ENCODE measurements at regions not wholly inside any gene's neighbourhood (a gene's known extent, or its start where the extent isn't known, plus 50 kb on each side); places are given as distances from the start of the nearest gene placed in this dataset.

DNA sequence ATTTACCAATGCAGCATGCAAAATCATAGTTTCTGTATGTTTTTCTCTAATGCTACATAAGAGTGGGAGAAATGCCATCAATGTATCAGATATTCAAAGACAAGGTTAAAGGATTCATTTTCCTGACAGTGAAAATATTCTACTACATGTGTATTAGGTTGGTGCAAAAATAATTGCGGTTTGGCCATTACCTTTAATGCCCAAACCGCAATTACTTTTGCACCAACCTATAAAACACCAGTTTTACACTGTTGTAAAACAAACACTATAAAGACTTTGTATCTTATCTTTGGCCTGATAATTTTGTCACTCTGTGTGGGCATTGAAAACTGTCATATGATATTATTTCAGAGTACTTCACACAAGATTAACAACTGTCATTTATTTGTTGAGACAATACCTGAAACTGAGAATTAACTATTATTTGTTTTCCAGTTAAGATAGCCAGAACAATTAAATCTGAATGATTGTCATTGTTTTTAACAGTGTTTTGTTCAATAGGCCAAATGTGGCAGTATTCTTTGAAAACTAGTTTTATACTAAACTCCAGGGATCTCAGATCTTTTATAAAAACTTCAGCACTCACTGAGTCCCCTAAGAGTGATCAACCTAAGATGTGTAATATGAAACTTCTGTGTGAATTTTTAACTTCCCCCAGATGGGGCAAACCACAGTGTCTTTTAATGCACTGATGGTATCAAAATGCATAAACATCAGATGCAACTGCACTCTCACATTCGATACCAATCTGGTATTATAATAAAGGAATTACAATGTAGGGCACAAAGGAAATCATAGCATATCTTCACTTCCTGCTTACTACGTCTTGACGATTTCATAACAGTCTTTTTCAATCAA is 53.8 kb upstream of the FBN2 start:
- DNase-seq = no peak

DNA sequence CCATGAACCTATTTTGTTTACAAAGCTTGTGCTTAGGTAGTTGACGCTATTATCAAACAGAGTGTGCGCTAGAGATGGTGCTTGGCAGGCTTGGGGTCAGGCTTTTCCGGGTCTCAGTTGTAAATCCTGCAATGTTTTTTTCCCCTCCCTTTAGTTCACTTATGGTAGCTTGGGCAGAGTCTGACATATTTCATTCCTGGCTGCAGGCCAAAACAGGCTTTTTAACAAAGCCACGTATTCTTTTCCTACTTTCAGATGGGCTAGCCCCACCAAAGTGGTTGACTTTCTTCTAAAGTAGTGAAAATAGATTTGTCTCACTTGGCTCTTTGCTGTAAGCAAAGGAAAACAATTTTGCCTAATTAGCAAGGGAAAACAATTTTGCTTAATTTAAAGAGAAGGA is 58.0 kb upstream of the FBN2 start:
- no peak for DNase-seq

DNA sequence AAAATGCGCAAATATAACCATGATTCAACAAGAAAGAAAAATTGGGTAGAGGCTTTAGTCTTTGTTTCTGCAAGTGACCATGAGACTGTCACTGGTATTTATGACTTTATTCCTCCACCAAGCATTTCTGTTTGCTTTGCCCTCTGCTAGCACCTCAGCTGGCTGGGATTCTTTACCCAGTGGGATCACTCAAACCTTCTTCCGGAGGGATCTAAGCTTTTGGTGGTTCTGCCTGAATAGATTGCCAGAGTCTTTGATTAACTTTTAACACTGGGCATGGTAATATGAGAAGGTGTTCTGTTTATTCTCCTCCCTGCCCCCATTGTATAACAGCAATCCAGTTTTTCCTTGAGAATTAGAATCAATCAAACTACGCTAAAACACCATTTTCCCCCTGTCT is 59.1 kb upstream of the FBN2 start:
- no peak for DNase-seq

DNA sequence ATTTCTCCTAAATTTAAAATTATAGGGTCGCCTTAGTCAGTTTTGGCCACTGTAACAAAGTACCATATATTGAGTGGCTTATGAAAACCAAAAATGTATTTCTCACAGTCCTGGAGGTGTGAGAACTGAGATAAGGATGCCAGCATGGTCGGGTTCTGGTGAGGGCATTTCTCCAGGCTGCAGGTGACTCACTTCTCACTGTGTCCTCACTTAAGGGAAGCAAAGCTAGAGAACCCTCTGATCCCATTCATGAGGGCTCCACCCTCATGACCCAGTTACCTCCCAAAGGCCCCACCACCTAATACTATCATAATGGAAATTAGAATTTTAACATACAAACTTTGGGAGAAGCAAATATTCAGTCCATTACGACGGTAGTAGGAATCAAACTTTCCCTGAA is 75.1 kb upstream of the FBN2 start:
- DNase-seq = no peak

DNA sequence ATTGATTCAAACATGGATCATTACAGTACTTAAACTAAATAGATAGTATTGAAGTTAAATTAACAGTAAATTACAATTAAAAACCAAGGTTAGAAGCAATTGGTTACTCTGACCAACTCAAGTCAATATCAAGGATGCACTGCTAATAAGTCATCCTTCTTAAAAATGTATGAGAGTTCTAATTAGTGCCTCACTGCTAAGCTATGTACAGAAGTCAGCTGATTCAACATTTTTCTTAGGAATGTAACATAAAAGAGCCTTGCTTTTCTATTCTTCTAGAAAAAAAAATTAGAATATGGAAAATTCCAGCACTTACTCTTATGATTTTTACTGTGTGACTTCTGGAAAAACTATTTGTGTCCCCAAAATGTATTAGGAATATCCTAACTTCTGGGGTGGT is 75.7 kb upstream of the FBN2 start:
- DNase-seq = no peak

DNA sequence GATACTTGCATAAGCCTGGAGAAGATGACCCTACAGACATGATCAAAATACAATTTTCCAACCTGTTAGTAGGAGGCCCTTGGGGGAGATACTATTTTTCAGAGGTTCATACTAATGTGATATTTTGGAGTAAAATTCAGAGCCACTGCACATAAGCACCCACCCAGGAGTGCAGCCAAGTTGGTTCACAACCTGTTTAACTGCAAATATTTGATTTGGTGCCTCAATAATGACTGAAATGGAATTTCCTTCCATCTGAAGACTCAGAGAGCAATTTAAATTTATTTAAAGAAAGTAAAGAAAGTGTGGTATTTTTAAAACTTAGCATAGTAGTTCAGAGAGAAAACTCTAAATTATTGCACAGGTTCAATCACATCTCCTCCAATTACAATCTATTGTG is 77.5 kb upstream of the FBN2 start:
- no peak for DNase-seq

DNA sequence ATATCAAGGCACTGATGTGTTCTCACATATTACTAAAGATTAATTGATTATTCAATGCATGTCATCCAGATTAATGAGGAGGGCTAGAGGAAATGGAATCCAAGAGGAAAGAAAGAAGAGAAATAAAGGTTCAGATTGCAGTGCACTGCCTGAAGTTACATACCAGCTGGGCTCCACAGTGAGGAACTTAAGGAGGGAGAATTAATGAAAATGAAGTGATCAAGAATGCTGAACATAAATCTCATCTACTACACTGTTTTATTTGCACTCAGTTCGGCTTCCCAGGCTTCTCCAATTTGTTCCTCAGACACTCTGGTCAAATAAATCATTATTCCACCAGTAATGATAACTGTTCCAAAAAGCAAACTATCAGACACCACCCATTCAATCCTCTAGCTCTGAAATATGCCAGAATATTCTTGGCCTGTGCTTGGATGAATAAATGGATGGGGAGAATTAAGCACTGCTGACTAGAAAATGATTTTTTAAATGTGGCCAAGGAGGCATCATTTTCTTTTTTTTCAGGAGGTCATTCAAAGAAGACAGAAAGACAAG is 88.6 kb upstream of the FBN2 start:
- DNase-seq = no peak

DNA sequence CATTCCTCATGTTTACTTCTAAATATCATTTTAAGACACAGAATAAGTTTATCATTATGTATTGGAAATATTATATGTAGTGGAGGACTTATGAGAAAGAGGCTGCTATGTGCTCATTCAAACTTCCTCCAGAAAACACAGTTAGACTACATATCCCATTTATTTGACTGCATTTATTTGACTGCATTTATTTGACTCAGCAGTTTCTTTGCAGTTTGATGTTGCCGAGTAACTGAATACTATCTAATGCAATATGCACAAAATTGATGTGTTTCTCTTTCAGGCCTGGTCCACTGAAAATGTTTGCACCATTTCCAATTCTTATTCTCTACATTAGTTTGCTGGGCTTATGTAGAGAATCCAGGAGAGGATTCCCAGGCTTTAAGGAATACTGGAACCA is 89.9 kb upstream of the FBN2 start:
- DNase-seq = no peak

DNA sequence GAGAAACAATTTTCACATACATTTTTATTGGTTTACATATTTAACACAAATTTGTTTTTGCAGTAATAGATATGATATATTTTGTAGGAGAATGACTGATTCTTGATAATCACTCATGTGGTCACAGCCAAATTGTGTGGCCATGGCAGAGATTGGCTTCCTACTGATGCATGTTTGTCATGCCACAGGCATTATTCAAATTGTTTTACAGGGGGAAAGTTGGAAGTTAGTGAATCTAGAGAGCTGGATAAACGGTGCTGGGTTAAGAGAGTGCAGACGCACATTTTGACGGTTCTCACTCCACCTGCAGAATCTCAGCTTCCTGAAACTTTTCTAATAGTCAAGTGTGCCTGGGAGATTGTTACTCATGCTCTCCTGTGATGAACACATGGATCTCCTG is 91.1 kb upstream of the FBN2 start:
- no peak for DNase-seq

DNA sequence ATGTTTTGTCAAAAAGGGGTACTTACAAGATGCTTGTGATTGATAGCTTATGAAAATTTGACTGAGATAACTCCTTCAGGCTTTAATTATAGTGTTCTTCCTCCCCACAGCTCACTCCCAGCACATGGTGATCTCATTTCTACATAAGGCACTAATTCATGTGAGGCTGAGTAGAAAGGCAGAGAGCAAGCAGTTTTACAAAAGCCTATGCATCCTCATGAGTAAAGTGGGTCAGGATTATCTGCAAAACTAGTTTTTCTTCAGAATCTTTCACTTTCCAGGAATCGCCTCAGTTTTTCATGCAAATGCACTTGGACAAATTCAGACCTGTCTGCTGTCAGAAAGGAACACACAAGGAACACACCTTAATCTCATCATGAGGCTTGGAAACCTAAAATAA is 92.1 kb upstream of the FBN2 start:
- DNase-seq = no peak

DNA sequence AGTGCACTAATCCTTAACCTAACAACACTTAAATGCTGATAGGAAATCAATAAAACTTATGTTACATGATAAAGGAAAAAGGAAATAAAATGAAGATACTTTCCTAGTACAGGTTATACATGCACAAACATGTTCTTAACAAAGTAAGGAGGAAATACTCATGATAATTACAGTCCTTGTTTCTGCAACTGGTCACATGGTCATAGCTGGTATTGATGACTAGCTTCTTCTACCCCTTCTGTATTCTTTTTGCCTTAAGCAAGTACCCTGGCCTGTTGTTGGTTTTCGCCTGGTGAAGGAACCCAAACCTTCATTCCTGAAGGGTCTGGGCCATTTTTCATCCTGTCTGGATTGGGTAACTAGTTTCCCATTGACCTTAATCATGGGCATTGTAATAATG is 93.7 kb upstream of the FBN2 start:
- DNase-seq = no peak

DNA sequence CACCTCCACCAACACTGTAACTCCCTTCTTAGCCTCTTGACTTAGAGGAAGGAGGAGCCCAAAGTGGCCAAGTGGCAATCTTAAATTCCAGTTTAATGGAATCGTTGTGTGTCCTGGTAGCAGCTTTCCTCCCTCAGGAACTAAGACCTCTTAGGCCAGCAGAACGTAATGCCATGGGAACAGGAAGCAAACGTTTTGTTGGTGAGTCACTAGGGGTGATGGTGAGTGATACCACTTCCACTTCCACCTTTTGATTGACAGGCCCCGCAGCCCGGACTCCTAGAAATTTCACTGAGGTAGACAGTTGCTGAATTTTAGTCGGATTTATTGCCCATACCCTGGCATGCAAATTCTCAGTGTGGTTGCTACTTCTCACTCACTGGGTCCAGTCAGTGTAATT is 94.2 kb upstream of the FBN2 start:
- DNase-seq = no peak

DNA sequence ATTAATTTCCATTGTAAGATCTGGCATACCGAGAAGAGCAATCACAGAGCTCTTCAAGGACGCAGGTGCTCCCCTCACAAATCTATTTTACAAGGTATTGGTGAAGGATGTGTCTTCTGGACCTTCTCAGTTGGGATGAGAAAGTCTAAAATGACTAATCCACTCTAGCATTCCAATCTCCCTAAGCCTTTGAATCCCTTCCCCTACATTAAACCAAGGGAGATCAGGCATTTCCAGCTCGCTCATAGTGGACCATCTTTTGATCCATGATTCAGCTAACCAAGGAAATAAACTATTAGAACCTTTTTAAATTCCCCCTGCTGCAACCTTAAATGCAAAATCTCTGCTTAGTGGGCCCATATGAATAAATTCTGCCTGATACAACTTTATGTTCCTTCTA is 95.9 kb upstream of the FBN2 start:
- DNase-seq = no peak

DNA sequence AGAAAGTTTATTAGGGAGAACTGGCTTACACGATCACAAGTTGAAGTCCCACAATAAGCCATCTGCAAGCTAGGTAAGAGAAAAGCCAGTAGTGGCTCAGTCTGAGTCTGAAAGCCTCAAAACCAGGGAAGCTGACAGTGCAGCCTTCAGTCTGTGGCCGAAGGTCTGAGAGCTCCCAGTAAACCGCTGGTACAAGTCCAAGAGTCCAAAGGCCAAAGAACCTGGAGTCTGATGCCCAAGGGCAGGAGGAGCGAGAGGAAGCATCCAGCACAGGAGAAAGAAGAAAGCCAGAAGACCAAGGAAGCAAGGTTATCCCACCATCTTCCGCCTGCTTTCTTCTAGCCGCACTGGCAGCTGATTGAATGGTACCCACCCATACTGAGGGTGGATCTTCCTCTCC is 97.3 kb upstream of the FBN2 start:
- no peak for DNase-seq

DNA sequence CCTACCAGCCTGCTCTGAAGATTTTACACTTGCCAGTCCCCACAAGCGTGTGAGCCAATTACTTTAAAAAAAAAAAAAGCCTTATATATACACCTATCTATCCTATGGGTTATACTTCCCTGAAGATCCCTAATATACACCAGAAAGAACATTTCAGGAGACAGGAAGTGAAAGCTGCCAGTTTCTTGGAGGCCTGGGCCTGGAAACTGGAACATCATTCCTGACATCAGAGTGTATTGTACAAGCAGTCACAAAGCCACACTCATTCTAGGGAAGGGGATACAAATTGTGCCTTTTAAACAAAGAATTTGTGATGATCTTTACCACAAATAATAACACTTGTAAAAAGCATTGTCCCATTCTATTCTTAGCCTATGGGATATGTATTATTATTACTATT is 98.3 kb upstream of the FBN2 start:
- no peak for DNase-seq

DNA sequence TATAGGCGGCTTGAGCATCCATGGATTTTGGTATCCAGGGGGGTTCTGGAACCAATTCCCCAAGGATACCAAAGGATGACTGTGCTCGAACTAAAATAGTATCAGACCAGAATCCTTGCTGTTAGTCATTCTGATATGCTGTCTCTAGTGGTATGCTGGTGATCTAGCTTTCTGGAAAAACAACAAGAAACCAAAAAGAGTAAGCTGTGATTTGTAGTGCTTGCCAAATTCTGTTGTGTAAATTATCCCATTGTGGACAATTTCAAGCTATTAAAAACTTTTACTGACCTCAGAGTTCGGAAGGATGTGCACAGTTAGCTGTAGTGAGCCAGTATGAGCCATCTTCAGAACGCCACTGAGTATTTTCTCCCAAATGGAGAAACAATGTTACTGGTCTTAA is 99.0 kb upstream of the FBN2 start:
- DNase-seq = no peak

DNA sequence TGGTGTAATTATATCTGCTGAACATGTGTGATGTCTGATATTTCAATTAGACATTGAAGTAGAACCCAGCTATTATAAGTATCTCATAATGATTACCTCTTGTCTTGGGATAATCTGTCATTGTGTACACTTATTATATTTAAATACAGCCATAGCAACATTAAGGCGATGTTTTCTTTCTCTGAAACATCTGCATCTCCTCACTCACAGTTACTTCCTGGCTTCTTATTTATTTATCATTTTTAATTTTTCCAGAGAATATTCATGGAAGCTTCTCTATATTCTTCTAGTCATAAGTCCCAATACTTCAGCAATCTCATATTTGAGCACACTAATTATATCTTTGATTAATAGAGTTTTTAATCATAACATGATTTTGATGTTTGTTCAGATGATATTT is 103.8 kb upstream of the FBN2 start:
- DNase-seq = no peak

DNA sequence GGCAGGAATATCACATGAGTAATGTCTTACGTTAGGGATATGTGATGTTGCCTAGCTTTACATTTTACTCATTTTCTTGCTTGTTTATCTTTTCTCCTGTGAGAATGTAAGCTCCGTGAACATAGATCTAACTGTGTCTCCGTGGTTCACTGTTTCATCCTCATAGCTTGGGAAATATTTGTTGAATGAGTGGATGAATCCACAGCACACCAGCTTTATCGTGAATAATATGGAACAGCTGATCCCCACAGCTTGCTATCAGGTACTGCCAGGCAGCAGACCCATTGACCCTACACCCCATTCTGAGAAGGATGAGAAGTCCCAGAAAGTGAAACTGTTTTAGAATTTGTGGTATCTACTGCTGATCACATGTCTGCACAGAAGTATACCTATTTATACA is 106.8 kb upstream of the FBN2 start:
- DNase-seq = no peak

DNA sequence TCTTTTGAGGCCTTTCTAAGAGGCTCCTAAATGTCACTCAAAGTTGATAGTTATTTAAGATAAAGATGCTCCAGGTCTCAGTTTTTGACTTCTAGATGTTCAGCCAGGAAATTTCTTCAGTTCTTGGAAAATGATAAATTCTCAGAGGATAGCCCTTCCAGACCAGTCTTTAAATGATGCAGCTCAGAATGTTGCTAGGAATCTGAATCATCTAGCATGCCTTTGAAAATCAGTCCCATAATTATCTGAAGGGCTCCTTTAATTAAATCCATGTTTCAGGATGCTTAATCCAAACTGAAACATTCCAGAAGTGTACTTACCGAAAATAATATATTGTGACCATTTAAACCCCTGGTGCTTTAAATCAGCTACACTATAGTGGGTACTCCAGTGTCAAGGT is 107.5 kb upstream of the FBN2 start:
- no peak for DNase-seq

DNA sequence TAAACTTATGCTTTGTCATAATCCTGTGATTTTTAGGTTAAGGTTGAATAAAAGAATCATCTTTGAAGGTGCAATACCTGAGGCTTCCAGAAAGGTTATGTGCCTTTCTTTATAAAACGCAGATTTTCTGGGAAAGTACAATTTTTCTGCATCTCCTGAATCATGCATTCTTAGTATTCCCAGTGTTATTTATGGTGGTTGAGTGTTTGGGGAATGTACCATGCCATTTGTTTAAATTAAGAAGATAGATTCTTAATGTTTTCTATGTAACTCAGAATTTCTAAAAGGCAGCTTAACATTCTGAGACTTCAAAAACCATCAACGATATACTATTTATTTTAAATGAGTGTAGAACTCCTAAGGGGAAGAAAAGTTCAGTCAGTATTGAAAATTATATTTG is 108.1 kb upstream of the FBN2 start:
- no peak for DNase-seq

DNA sequence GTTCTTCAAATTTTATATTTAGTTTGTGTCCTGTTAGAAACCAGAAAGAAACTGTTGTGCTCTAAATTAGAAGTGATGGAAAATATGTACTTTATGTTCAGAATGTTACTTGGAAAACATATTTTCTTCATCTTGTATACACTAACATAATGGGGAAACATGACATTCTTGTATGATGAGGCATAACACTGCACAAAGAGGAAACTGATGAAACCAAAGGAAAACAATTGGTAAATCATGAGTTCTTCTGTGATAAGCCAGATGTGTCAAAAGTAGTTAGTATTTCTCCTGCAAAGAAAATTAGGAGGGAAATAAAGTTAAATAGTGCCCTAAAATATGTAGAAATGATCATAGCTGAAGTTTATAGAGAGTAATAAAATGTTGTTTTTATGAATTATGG is 111.1 kb upstream of the FBN2 start:
- DNase-seq = no peak

DNA sequence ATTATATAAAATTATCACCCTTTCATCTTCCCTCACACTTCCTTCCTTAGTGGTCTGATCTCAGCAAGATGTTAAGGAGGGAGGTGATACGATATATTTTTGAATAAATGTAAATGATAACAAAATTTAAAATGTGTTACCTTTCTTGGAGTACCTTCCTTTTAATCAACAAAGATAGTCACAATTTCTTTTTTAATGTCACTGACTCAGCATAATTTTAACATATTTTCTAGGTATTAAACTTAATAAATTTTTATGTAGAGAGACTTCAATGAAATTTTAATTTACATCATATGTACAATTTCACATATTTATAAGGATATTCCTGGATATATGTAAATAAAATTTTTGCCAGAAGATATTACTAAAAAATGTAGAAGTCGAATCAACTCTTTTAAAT is 125.0 kb upstream of the FBN2 start:
- DNase-seq = no peak

DNA sequence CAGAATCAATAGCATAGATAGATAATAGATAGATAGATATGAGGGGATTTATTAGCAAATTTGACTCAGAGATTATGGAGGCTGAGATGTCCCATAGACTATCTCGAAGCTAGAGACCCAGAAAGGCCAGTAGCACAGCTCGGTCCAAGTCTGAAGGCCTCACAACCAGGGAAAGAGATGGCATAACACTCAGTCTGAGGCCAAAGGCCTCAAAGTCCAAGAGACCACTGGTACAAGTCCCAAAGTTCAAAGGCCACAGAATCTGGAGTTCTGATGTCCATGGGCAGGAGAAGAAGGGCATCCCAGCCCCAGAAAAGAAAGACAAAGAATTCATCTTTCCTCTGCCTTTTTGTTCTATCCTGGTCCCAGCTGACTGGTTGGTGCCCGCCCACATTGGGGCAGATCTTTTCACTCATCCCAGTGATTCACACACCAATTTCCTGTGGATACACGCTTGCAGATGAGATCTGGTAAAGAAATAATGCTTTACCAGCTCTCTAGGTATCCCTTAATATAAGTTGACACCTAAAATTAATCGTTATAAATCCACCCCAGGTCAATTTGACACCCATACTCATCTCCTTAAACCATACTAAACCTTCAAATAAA is 127.8 kb upstream of the FBN2 start:
- no peak for DNase-seq

DNA sequence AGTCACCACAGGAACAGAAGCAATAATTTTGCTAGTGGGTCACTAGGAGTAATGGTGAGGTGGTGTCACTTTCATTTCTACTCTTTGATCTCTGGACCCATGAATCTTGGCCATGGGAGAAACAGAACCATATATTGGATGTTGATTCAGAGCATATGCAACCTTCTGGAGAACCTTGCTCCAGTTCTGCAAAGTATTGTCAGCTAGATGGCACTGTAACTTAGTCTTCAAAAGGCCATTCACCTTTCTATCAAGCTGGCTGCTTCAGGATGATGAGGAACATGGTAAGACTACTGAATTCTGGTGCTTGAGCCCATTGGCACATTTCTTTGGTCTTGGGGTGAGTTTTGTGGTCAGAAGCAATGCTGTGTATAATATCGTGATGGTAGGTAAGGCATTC is 129.1 kb upstream of the FBN2 start:
- no peak for DNase-seq

DNA sequence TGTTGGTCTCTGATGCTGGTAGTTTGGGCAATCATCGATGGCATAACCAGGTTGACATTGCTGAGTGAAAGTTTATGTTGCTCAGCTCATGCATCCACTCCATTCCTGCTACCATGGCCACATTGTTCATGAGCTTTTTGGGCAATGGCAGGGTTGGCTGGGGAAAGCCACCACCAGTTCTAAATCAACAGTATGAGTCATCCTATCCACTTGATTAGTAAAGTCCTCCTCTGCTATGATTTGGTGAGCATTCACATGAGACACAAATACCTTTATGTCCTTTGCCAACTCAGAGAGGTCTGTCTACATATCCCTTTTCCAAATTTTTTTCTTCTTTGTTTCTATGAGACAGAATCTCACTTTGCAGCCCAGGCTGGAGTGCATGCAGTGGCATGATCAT is 129.7 kb upstream of the FBN2 start:
- DNase-seq = no peak
